PC-3 (cell line): ENCODE measurements at regions not wholly inside any gene's neighbourhood (a gene's known extent, or its start where the extent isn't known, plus 50 kb on each side); places are given as distances from the start of the nearest gene placed in this dataset.

Experiments used
- CTCF ChIP-seq: fragments of 300-600 bp; sonication (generic); conservative IDR thresholded peaks from 2 replicates; pipeline ENCODE4 v1.5.1; 2017; ENCODE audit warnings: antibody characterized with exemption, low read depth, mild to moderate bottlenecking, low read length
- EZH2 ChIP-seq: fragments of 300-600 bp; sonication (generic); IDR thresholded peaks from one replicate; pipeline ENCODE4 v1.6.1; 2017; ENCODE audit warnings: antibody characterized with exemption, mild to moderate bottlenecking, low read length; ENCODE audit not compliant: unreplicated experiment
- EZH2phosphoT487 ChIP-seq: fragments of 300-600 bp; sonication (generic); IDR thresholded peaks from 2 replicates; pipeline ENCODE4 v1.6.1; 2018; ENCODE audit warnings: mild to moderate bottlenecking, antibody characterized with exemption, low read length, borderline replicate concordance

DNA sequence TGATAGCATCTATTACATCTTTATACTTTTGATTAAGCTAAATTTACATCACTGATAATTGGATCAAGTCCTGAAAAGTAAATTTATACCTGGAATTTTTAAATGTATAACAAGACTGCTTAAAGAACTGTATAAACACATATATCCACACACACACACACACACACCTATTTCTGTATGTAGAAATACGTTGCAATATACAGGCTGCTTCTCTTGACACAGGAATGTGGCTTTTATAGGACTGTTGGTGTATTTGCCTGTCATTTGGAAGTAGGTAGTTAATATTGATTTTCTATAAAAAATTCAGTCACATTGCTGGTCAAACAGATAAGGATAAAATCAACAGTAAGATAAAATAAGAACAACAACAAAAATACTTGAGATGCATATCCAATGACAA lies 708.5 kb upstream of the RAG2 start:
- no peak for TF ChIP-seq CTCF
- TF ChIP-seq EZH2: no peak
- TF ChIP-seq EZH2phosphoT487: no peak
